ENCODE measurements at regions not wholly inside any gene's neighbourhood (a gene's known extent, or its start where the extent isn't known, plus 50 kb on each side); places are given as distances from the start of the nearest gene placed in this dataset.
"Not testable (repeated sequence)": the region's sequence is repeated elsewhere in the genome, so short reads cannot be mapped to it uniquely, and the experiment has no call there.

DNA sequence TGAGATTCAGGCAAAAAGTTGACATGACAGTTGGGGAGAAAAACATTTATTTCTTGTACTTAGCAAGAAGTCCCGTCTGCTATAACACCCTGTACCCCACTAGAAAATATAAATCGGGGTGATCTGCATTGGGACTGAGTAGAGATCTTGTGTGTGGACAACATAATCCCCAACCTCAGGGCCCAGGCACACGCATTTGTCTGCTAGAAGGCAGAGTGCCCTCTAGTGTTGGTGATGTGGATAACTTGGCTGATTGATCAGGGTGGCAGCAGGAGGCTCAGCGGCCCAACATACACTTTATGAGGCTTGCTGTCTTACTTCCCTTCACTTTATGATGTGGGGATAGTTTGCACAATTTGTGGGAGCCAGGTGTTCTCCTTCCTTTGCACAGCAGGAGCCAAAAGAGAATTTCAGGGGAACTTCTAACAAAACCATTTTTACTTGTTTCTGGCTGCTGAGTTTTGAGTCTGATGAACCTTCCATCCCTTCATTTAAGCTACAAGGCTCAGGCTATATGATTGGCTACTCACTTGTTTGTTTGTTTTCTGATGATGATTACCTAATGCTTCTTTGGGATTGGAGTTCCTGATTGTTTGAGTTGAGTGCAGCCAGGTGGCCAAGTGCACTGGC is 263.2 kb downstream of the DMAC1 start:
- no peak for DNase-seq

- no peak for DNase-seq
Measured at GRCh38 chr9:7534211-7534935, 265.2 kb downstream of the DMAC1 start.

GRCh38 chr9:7533376-7534090 is 266.0 kb downstream of the DMAC1 start:
- DNase-seq: no peak

DNA sequence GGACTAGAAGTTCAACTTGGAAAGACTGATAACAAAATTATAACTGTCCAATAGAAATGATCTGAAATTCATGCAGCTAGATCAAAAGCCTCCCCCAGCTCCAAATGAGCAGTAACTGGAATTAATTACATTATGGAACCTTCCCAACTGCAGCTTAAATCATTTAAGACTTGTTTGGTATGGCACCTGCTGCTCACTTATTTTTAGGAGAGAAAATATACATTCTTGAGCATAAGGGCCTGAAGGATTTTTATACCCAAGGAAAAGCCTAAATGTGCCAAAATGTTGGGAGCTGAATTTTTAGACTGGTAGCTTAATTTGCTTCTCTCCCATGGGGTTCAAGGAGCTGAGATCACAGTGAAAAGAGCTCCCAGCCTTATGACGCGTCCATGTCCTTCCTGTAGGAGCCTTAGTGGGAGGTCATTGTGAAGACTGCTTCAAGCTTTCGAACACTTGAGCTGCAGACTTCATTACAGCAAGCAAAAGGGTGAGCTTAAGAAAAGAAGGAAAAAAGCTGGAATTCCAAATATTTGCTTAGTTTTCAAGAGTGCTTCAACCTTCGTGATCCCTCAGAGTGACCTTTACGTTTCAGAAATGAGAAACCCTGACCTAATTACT is 276.0 kb downstream of the DMAC1 start:
- DNase-seq: no peak

- no peak for DNase-seq
Measured at GRCh38 chr9:7520396-7520795, 279.2 kb downstream of the DMAC1 start.

- DNase-seq: no peak
Measured at GRCh38 chr9:7516376-7516775, 283.2 kb downstream of the DMAC1 start.

DNA sequence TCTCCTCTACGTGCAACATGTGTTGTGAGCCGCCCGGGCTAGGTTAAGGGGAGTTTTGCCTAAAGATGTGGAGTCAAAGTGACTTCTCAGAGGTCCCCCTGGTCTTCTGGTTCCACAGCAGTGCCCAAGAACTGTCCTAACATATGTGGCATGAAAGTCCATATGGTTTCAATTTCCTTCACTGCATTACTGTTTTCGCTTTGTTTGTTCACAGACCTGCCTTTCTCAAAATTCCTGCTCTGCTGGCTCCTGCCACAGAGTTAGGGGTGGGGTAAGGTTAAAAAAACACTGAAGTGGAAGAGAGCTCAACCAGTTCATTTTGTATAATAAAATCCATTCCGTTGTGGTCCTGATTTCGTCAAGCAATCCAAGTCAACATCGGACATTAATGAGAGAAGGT is 289.4 kb downstream of the DMAC1 start:
- DNase-seq: no peak

GRCh38 chr9:7509576-7510145 is 289.9 kb downstream of the DMAC1 start:
- no peak for DNase-seq

DNA sequence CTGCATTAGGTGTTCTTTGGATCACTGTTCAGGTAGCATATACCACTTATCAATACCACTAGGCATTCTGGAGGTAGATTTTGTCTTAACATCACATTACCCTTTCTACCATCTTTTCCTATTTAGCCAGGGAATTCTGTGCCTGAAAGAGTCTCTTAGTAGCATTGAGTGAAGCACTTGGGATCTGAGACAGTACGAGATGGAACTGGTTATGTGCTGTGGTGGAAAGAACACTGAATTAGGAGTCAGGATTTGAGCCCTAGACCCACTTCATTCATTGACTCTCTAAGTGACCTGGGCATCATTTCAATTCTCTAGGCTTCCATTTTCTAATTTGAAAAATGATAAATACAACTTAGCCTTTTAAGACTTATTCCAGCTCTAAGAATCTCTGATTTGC is 291.1 kb downstream of the DMAC1 start:
- no peak for DNase-seq

DNA sequence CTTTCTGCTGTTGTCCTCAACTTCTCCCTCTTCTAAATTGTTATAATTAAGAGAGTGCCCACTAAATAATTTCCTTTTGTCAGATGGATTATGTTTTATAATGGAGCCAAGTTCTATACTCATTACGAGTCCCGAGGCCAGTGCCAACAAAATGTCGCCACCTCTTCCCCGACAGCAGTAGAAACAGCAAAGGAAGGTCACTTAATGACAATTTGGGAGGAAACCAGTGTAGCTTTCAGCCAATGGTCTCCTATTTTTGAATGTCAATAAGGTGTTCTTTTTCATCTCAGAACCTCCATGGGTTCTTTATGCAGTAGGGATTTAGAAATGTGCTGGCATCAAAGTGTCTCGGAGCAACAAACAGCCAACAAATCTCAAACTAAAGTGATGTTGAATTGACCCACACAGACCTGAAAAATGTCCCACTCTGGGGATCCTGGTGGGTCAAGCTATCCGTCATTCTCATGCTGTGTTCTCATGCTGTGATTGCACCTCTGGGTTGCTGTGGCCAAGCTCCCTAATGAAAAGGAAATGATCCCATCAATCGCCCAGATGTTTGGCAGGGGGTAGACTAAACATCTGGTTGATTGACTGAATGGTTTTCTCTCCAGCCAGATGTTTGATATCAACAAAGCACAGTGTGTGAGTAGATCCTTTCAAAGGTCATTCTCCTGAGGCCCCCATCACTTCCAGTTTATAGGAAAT is 291.9 kb downstream of the DMAC1 start:
- DNase-seq: no peak

GRCh38 chr9:7507026-7507425 is 292.6 kb downstream of the DMAC1 start:
- DNase-seq: no peak

DNA sequence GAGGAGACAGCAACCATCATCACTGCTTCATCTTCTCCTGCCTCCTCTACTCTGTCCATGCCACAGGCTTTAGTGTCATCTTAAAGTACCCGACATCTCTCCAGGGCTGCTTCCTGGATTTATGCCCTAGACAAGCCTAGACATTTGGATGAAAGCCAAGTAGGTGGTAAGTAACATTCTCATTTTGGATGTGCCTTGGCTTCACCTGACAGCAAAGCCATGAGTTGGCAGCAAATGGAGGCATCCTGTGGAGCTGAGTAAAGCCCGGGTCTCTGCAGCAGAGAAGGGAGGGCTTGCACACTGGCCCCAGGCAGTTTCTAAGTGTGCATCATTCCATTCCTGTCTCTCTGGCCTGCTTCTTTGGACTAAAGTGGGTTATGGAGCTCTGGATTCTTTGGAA is 299.1 kb downstream of the DMAC1 start:
- DNase-seq: no peak

GRCh38 chr9:7491641-7492040 is 307.9 kb downstream of the DMAC1 start:
- no peak for DNase-seq

DNA sequence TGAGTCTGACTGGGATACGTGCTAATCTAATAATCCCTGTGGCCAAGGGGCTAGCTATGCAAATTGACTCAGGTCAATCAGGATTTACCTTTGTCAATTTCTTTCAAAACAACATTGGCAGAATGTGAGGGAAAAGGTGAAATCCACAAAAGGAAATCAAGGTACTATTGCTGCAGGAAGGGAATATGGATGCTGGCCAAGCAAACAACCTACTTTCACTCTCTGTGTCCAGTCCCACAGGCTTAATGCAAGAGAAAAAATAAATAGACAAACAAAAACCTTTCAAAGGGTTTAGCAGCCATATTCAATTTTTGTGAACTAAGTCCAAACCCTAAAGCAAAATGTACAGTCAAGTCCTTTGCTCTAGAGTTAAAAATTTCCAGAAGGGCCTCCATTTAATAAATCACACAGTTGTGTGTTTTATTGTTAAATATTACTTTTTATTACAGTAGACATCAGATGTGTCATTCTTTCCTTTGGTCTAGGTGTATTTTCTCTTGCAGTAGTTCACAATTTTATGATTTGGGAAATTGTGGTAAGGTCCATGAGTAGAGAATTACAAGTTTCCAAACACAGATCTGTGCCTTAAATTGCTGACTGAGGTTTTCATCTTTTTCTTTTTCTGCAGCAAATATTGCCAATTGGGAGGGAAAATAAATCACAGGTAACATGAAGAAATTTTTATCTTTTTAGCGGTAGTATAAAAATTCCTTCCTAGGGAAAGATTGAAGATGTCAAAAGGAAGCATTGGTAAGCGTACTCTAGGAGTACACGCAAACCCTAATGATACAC is 309.1 kb downstream of the DMAC1 start:
- DNase-seq: no peak

- DNase-seq: no peak
Measured at GRCh38 chr9:7489036-7489435, 310.5 kb downstream of the DMAC1 start.

DNA sequence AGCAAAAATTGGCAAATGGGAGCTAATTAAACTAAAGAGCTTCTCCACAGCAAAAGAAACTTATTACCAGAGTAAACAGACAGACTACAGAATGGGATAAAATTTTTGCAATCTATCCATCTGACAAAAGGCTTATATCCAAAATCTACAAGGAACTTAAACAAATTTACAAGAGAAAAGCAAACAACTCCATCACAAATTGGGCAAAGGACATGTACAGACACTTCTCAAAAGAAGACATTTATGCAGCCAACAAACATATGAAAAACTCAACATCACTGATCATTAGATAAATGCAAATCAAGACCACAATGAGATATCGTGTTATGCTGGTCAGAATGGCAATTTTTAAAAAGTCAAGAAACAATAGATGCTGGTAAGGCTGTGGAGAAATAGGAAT is 315.6 kb downstream of the DMAC1 start:
- not testable (repeated sequence) for DNase-seq

GRCh38 chr9:7481570-7481969 is 318.0 kb downstream of the DMAC1 start:
- no peak for DNase-seq

DNA sequence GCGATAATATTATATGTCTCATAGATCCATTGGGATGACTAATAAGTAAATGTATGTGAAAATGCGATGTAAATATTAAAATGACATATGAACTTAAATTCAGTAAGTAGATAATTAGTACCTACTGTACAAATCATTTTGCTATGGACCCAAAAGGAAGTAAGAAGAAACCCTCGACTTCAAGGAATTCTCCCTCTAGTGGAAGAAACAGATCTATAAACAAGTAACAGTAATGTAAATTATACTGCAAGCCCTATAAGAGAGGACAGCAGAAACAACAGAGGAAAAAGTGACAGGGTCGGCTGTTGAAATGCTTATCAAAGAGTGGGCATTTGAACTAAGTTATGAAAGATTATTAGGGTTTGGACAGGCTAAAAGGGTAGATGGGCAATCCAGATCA is 320.3 kb downstream of the DMAC1 start:
- DNase-seq: no peak

GRCh38 chr9:7478646-7479045 is 320.9 kb downstream of the DMAC1 start:
- no peak for DNase-seq

- no peak for DNase-seq
Measured at GRCh38 chr9:7467186-7467585, 332.4 kb downstream of the DMAC1 start.

DNA sequence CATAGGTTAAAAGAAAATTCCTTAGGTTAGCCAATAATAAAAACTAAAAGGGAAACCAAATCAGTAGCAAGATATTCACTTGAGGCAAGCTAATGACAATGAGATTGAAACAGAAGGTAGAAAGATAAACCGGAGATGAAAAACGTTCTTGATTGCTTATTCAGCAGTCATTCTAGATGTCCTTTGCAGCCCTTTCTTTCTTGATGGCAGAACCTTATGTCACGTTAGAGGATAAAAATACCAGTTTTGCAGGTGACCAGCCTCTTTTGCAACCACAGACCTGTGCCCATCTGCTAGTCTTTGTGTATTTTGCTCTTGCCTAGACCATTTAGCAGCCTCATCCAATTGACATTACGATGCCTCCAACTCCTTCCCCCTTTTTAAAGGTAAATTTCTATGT is 337.8 kb downstream of the DMAC1 start:
- DNase-seq: no peak

Measured in T-helper 9 cell (primary cell).